AG04450 (cell line): ENCODE measurements at regions not wholly inside any gene's neighbourhood (a gene's known extent, or its start where the extent isn't known, plus 50 kb on each side); places are given as distances from the start of the nearest gene placed in this dataset.

Experiments
- CTCF ChIA-PET: fragments of 300-600, 350-600 bp; formaldehyde crosslinking; extraction: SDS; loops from one replicate; lab custom pipeline; 2022; ENCODE audit warnings: antibody characterized with exemption, inconsistent platforms; lab: Charles Lee
- POLR2A ChIA-PET: fragments of 350-600 bp; formaldehyde crosslinking; extraction: SDS; loops from one replicate; lab custom pipeline; 2021; ENCODE audit warnings: antibody characterized with exemption, inconsistent platforms; lab: Yijun Ruan, JAX
- DNase-seq: peaks from one replicate; pipeline ENCODE4 v3.0.0-alpha.2; 2011; ENCODE audit warnings: low read depth, low spot score
- H3K27ac ChIP-seq: one replicate; pipeline ENCODE4 v1.5.1; 2012; ENCODE audit warnings: low read depth, low read length, control low read depth
- H3K27me3 ChIP-seq: one replicate; pipeline ENCODE4 v1.6.0; 2012; ENCODE audit warnings: low read length; ENCODE audit not compliant: control insufficient read depth, insufficient read depth
- H3K4me3 ChIP-seq: 2 replicates; pipeline ENCODE4 v1.5.1; 2011; ENCODE audit warnings: mild to moderate bottlenecking, low read depth, low read length, control low read depth
- H3K9me3 ChIP-seq: 2 replicates; pipeline ENCODE4 v1.5.1; 2012; ENCODE audit warnings: low read length; ENCODE audit not compliant: control insufficient read depth, insufficient read depth
- CTCF ChIP-seq: IDR thresholded peaks from 2 replicates; pipeline ENCODE4 v1.5.1; 2011; ENCODE audit warnings: low read depth, low read length, control low read depth, inconsistent platforms

GRCh38 chr6:100257793-100258395 lies 206.8 kb downstream of the SIM1 start:
- no peak overlapping the region for H3K27ac ChIP-seq
- no peaks in the 10 kb centered on the region for H3K9me3 ChIP-seq
- peak overlapping the region; percentile 21; the same call in 1 of the 2 replicates for H3K4me3 ChIP-seq
- H3K27me3 ChIP-seq: no peaks in the 10 kb centered on the region
- DNase-seq: peak; percentile 15
- CTCF ChIA-PET: interaction anchor here (0.7 to 2.2 kb wide), 7 partner anchors 9 to 222 kb away, joined by 3 to 11 read pairs (median 4); no protein-coding TSS in a partner anchor
- TF ChIP-seq CTCF: peak; percentile 27
- POLR2A ChIA-PET: interaction anchor here (0.6 kb wide), 1 partner anchor 25 kb away, joined by 3 read pairs; no protein-coding TSS in a partner anchor

- H3K27ac ChIP-seq: no peak overlapping the region
- POLR2A ChIA-PET: no interaction called here
Measured at GRCh38 chr6:100255701-100256100, 209.0 kb downstream of the SIM1 start.

DNA sequence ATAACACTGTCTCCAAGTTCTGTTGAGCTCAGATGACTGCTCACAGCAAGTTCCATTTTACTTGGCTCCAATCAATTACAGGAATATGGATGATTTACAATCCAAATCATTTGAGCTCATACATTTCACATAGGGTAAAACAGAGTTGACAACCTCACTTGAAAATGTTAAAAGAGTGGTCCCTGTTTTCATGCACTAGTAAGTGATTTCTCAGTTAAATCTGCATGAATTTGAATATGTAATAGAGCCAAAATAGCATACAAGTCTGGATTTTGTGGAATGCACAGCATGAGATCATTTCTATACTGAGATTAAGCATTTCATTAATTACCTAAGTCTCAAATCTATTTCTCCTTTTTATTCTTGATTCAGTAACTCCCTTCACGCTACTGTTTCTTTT lies 217.6 kb downstream of the SIM1 start:
- Histone ChIP-seq H3K27ac (no peak overlapping the region), H3K9me3 (no peaks in the 10 kb centered on the region), H3K4me3 (no peak overlapping the region), H3K27me3 (no peaks in the 10 kb centered on the region)
- no peak for TF ChIP-seq CTCF
- ChIA-PET POLR2A (interaction anchor here (0.8 kb wide), 1 partner anchor 203 kb away, joined by 4 read pairs; no protein-coding TSS in a partner anchor), CTCF (interaction anchor here (1.7 kb wide), 1 partner anchor 11 kb away, joined by 8 read pairs; no protein-coding TSS in a partner anchor)
- no peak for DNase-seq

More at GRCh38 chr6:100255701-100256100, 209.0 kb downstream of the SIM1 start:
- TF ChIP-seq CTCF: no peak
- no peak overlapping the region for H3K4me3 ChIP-seq
- DNase-seq: no peak
- no peaks in the 10 kb centered on the region for H3K27me3 ChIP-seq
- CTCF ChIA-PET: no interaction called here
- H3K9me3 ChIP-seq: no peaks in the 10 kb centered on the region

DNA sequence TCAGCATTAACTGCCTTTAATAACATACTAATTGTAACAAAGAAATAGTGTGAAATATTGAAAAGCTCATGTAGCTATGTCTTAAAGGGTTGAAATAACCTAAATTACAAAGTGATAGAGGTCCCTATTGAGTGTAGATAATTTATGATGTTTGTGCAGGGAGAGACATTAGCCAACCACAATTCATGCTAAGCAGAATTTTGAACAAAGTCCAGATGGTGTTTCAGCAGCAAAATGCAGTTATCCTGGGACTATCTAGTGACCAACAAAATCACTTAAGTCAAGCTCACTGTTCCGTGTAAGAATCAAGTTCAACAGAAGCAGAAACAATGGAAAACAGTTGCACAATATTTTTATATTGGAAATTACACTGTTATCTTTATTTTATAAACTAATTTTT lies 218.5 kb downstream of the SIM1 start:
- TF ChIP-seq CTCF: no peak
- ChIA-PET POLR2A (no interaction called here), CTCF (interaction anchor here (1.7 kb wide), 1 partner anchor 12 kb away, joined by 8 read pairs; no protein-coding TSS in a partner anchor)
- Histone ChIP-seq H3K9me3 (no peaks in the 10 kb centered on the region), H3K27me3 (no peaks in the 10 kb centered on the region), H3K27ac (no peak overlapping the region), H3K4me3 (no peak overlapping the region)
- no peak for DNase-seq

DNA sequence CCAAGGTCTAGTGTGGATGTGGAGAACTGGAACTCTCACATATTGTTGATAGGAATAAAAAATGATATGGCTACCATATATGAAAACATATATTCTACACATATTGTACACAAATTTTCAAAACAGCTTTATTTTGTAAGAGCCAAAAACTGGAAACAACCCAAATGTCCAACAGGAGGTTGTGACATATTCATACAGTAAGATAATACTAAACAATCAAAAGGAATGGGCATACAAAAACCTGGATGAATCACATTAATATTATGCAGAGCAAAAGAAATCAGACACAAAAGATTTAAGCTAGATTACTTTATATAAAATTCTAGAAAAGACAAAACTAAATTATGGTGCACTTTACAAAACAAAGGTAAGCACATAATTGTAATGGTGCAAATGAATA lies 223.9 kb downstream of the SIM1 start:
- TF ChIP-seq CTCF: no peak
- no peaks in the 10 kb centered on the region for H3K27me3 ChIP-seq
- POLR2A ChIA-PET: no interaction called here

More for the DNA sequence above, 223.9 kb downstream of the SIM1 start:
- Histone ChIP-seq H3K4me3 (no peak overlapping the region), H3K27ac (no peak overlapping the region), H3K9me3 (no peaks in the 10 kb centered on the region)
- DNase-seq: no peak
- CTCF ChIA-PET: no interaction called here
